Thoracic aorta (tissue), 2 donors: ENCODE measurements at regions not wholly inside any gene's neighbourhood (a gene's known extent, or its start where the extent isn't known, plus 50 kb on each side); places are given as distances from the start of the nearest gene placed in this dataset.

Experiments used
- ATAC-seq: fragments of 150-250 bp; one replicate; pipeline ENCODE4 v1.8.0; 2017; ENCODE audit warnings: low read depth; ENCODE audit not compliant: insufficient number of reproducible peaks, low FRiP score
- DNase-seq: peaks from one replicate; pipeline ENCODE4 v3.0.0-alpha.2; 2020; ENCODE audit warnings: low spot score
- H3K27ac ChIP-seq, 2 donors: fragments of 200-600 bp; sonication (generic); 1 replicate in 1 of 2; 2 replicates in 1 of 2; pipeline ENCODE4 v1.5.1; 2016; ENCODE audit warnings: mild to moderate bottlenecking in 2 of 2, moderate library complexity in 2 of 2
- H3K27me3 ChIP-seq: fragments of 200-600 bp; sonication (generic); replicated peaks from 2 replicates; pipeline ENCODE4 v1.6.0; 2016; ENCODE audit warnings: mild to moderate bottlenecking; ENCODE audit not compliant: insufficient read depth
- H3K36me3 ChIP-seq: fragments of 200-600 bp; sonication (generic); one replicate; pipeline ENCODE4 v1.5.1; 2016
- H3K4me1 ChIP-seq, 2 donors: fragments of 200-600 bp; sonication (generic); 1 replicate in 1 of 2; 2 replicates in 1 of 2; pipeline versions ENCODE4 v1.5.1 to v1.6.0; 2016; ENCODE audit warnings: low read depth in 2 of 2, mild to moderate bottlenecking in 1 of 2; ENCODE audit not compliant: control insufficient read depth in 1 of 2
- H3K4me3 ChIP-seq: fragments of 200-600 bp; sonication (generic); 2 replicates; pipeline ENCODE4 v1.5.1; 2016; ENCODE audit warnings: mild to moderate bottlenecking
- H3K9me3 ChIP-seq: fragments of 200-600 bp; sonication (generic); 2 replicates; pipeline ENCODE4 v1.5.1; 2016
- TF ChIP-seq, protein P1 (sequence below): fragments of 200-600 bp; sonication (generic); IDR thresholded peaks from one replicate; pipeline ENCODE4 v1.5.1; 2019; ENCODE audit warnings: antibody characterized with exemption

DNA sequence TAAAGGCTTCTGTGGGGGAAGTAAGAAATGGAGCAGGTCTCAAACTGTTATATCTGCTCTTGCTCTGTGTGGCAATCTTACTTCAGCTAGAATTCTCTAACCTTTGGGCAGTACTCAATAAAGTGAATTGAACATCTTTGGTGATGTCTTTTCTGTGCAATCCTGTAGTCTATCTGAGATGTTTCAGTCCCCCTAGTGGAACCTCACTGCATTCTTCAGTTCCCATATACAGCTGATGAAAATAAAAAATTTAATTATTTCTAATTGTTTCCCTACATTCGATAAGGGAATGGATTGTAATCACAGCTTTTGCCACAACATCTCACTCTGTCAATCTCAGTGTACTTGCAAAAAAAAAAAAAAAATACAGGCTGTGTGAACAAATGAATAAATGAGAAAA lies 522.6 kb downstream of the DNAJB9 start:
- no peak for ATAC-seq
- H3K27me3 ChIP-seq: no peaks in the 10 kb centered on the region

DNA sequence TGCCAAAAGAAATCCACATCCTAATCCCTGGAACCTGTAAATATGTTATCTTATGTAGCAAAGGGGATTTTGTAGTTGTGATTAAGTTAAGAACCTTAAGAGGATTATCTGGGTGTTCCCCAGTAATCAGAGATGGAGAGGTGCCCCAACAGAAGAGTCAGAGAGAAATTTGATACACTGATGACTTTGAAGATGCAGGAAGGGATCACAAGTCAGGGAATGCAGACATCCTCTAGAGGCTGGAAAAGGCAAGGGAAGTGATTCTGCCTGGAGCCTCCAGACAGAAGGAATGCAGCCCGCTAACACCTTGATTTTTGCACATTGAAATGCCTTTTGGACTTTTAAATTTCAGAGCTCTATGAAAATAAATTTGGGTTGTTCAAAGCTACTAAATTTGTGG lies 531.7 kb downstream of the DNAJB9 start:
- TF ChIP-seq, protein P1, sequence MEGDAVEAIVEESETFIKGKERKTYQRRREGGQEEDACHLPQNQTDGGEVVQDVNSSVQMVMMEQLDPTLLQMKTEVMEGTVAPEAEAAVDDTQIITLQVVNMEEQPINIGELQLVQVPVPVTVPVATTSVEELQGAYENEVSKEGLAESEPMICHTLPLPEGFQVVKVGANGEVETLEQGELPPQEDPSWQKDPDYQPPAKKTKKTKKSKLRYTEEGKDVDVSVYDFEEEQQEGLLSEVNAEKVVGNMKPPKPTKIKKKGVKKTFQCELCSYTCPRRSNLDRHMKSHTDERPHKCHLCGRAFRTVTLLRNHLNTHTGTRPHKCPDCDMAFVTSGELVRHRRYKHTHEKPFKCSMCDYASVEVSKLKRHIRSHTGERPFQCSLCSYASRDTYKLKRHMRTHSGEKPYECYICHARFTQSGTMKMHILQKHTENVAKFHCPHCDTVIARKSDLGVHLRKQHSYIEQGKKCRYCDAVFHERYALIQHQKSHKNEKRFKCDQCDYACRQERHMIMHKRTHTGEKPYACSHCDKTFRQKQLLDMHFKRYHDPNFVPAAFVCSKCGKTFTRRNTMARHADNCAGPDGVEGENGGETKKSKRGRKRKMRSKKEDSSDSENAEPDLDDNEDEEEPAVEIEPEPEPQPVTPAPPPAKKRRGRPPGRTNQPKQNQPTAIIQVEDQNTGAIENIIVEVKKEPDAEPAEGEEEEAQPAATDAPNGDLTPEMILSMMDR: no peak
- Histone ChIP-seq H3K4me1 (no peaks in the 10 kb centered on the region), H3K4me3 (no peak overlapping the region), H3K9me3 (no peaks in the 10 kb centered on the region), H3K36me3 (no peaks in the 10 kb centered on the region), H3K27ac (no peak overlapping the region), H3K27me3 (no peaks in the 10 kb centered on the region)
- DNase-seq: no peak
- ATAC-seq: no peak

More for the DNA sequence above, 522.6 kb downstream of the DNAJB9 start:
- Histone ChIP-seq H3K27ac (no peak overlapping the region), H3K36me3 (no peaks in the 10 kb centered on the region), H3K4me1 (no peaks in the 10 kb centered on the region), H3K9me3 (peaks cover 4% of the 10 kb centered on the region), H3K4me3 (no peak overlapping the region)
- DNase-seq: no peak
- TF ChIP-seq, protein P1: no peak

DNA sequence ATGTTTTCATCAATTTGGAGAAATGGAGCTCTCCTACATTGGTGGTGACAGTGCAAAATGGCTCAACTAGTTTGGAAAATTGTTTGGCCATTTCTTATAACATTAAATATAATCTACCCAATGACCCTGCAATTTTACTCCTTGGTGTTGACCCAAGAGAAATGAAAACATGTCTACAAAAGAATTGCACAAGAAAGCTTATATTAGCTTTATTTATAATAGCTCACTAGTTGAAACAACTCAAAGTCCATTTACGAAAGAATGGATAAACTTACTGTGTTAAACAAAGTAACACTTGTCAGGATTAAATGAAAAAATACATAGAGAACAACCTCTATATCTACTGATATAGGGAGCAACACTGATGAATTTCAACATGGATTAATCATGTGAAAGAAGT lies 539.9 kb downstream of the DNAJB9 start:
- DNase-seq: no peak
- TF ChIP-seq, protein P1: no peak
- H3K4me3 ChIP-seq: no peak overlapping the region
- no peak for ATAC-seq
- H3K27ac ChIP-seq: no peak overlapping the region
- no peaks in the 10 kb centered on the region for H3K27me3 ChIP-seq
- H3K4me1 ChIP-seq: no peaks in the 10 kb centered on the region
- H3K36me3 ChIP-seq: no peaks in the 10 kb centered on the region
- H3K9me3 ChIP-seq: no peaks in the 10 kb centered on the region

DNA sequence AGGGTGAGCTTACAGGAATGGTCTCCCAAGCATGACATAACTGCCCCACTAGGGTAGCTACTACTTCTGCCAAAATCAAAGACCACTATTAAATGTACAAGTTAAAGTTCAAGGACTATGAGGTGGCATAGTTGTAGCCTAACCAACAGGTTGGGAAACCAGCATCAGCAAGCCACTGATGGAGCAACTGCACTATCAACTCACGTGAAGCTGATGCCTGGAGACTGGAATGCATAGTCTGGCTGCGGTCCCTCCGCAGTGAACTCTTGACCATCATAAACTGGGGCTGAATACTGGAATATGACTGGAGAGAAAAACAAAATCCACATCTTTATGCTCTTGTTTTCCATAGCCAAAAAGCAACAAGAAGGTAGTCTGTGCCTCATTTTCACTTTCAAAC lies 541.4 kb downstream of the DNAJB9 start:
- TF ChIP-seq, protein P1: no peak
- Histone ChIP-seq H3K36me3 (no peaks in the 10 kb centered on the region), H3K27ac (no peak overlapping the region), H3K4me3 (no peak overlapping the region), H3K27me3 (no peaks in the 10 kb centered on the region), H3K9me3 (no peaks in the 10 kb centered on the region), H3K4me1 (no peaks in the 10 kb centered on the region)
- DNase-seq (no peak), ATAC-seq (no peak)

DNA sequence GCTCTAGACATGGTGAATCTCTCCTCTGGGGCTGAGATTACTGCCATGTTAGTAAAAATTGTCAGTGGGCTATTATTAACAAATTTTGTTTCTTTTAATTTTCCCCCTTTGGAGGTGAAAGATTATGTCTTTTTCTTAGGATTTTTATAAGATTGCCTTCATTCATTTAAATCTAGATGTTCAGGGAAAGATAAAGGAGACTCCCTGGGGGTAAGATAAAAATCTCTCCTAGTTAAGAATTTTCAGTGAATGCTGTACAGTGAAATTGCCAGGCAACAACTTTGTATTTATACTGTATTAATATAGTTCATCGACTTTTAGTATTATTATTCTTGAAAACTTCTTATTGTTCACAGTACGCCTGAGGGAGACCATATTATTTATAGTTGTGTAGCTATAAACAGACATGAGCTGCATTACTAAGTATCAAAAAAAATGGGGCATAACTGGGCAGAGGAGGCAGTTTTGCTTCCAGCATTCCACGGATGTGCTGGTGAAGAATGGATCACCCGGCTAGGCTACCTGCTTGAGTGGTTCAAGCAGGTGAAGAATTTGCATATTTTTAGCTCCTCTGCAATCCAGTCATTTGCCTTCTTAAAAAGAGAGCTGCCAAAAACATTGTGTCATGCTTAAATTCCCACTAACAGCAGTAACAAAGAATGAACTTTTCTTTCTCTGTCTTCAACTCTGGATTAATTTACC lies 552.1 kb downstream of the DNAJB9 start:
- ATAC-seq: no peak
- Histone ChIP-seq H3K36me3 (no peaks in the 10 kb centered on the region), H3K4me3 (no peak overlapping the region), H3K4me1 (no peaks in the 10 kb centered on the region), H3K27me3 (no peaks in the 10 kb centered on the region), H3K27ac (no peak overlapping the region), H3K9me3 (no peaks in the 10 kb centered on the region)
- no peak for DNase-seq
- TF ChIP-seq, protein P1: no peak
